Activated CD4-positive, alpha-beta memory T cell treated with anti-CD3 and anti-CD28 coated beads for 36 hours (primary cell): ENCODE measurements at regions not wholly inside any gene's neighbourhood (a gene's known extent, or its start where the extent isn't known, plus 50 kb on each side); places are given as distances from the start of the nearest gene placed in this dataset.
A peak's percentile ranks its signal among the peaks of the same experiment; 100 is the strongest.
"Not testable (repeated sequence)": the region's sequence is repeated elsewhere in the genome, so short reads cannot be mapped to it uniquely, and the experiment has no call there.

ENCODE experiments used
- CTCF ChIA-PET: fragments of 350-600 bp; sonication (Branson Sonifier 250); formaldehyde crosslinking; loops from one replicate; lab custom pipeline; 2021; ENCODE audit warnings: antibody characterized with exemption, inconsistent platforms; lab: Charles Lee
- POLR2A ChIA-PET: fragments of 350-600 bp; sonication (Branson Sonifier 250); formaldehyde crosslinking; loops from one replicate; lab custom pipeline; 2021; ENCODE audit warnings: antibody characterized with exemption; lab: Charles Lee
- DNase-seq: peaks from one replicate; pipeline ENCODE4 v3.0.0-alpha.2; 2020
- H3K27ac Mint-ChIP-seq: one replicate; pipeline ENCODE4 v1.8.0; 2021; ENCODE audit warnings: mixed read lengths
- H3K27me3 Mint-ChIP-seq: one replicate; pipeline ENCODE4 v1.8.0; 2021; ENCODE audit warnings: mixed read lengths
- H3K36me3 Mint-ChIP-seq: one replicate; pipeline ENCODE4 v1.8.0; 2021; ENCODE audit warnings: mixed read lengths
- H3K4me1 Mint-ChIP-seq: one replicate; pipeline ENCODE4 v1.8.0; 2021; ENCODE audit warnings: low read depth, mixed read lengths
- H3K4me3 Mint-ChIP-seq: one replicate; pipeline ENCODE4 v1.8.0; 2021; ENCODE audit warnings: mild to moderate bottlenecking, mixed read lengths
- H3K9me3 Mint-ChIP-seq: one replicate; pipeline ENCODE4 v1.8.0; 2021; ENCODE audit warnings: mixed read lengths
- intact Hi-C: fragments of 100-400 bp; cut with micrococcal nuclease; formaldehyde crosslinking; loops from one replicate; pipeline ENCODE4 v1.15.1; 2023

DNA sequence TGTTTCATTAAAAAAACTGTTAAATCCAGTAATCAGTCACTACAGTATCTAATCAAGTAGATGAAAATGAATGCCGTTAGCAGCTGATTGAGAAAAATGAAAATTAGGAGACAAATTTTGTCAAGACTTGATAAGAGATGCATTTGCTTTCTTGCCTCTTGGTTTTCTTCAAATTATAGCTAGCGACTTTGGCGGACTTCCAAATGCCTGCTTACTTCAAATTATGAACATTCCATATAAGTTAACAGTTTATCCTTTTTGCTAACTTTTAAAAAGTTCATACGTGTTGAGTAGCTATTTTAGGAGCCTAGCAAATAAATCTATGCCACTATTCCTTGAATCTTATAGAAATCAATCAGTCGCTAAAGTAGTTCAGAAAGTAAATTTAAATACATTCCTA lies 58.8 kb downstream of the PPP4R3C start:
- intact Hi-C loops, result no loop called here

DNA sequence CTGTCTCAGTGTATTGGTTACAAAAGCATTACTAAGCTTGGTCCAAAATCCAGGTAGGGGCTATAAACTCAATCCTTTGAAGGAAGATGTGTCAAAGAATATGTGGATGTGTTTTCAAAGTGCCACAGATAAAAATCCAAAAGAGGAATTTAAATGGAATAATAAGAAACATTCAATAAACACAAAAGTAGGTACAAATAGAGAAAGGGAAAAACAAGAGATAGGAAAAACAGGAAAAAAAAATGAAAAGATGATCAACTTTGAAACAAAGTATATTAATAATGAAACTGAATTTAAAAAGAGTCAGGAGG lies 64.0 kb downstream of the PPP4R3C start:
- Mint-ChIP-seq H3K36me3 (no peaks in the 10 kb centered on the region), H3K27me3 (no peaks in the 10 kb centered on the region), H3K4me3 (no peak overlapping the region), H3K4me1 (no peaks in the 10 kb centered on the region), H3K9me3 (no peaks in the 10 kb centered on the region), H3K27ac (no peak overlapping the region)
- DNase-seq, result no peak
- POLR2A ChIA-PET, result no interaction called here
- intact Hi-C loops, result no loop called here
- CTCF ChIA-PET, result no interaction called here

More for the DNA sequence above, 58.8 kb downstream of the PPP4R3C start:
- no peak overlapping the region for H3K4me3 Mint-ChIP-seq
- DNase-seq, result no peak
- H3K27ac Mint-ChIP-seq, result no peak overlapping the region
- CTCF ChIA-PET, result no interaction called here
- no peaks in the 10 kb centered on the region for H3K27me3 Mint-ChIP-seq
- no peaks in the 10 kb centered on the region for H3K4me1 Mint-ChIP-seq
- H3K36me3 Mint-ChIP-seq, result no peaks in the 10 kb centered on the region
- POLR2A ChIA-PET, result no interaction called here
- H3K9me3 Mint-ChIP-seq, result no peaks in the 10 kb centered on the region

DNA sequence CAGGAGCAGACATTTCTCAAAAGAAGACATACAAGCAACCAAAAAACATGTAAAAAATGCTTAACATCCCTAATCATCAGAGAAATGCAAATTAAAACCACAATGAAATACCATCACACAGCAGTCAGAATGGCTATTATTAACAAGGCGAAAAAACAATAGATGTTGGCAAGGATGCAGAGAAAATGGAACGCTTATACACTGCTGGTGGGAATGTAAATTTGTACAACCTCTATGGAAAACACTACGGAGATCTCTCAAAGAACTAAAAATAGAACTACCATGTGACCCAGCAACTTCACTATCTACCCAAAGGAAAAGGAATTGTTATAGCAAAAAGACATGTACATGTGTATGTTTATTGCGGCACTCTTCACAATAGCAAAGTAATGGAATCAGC lies 71.5 kb downstream of the PPP4R3C start:
- intact Hi-C loops, result no loop called here
- peaks cover 5% of the 10 kb centered on the region for H3K9me3 Mint-ChIP-seq
- ChIA-PET POLR2A (no interaction called here), CTCF (no interaction called here)
- no peaks in the 10 kb centered on the region for H3K36me3 Mint-ChIP-seq
- no peak overlapping the region for H3K4me3 Mint-ChIP-seq
- no peaks in the 10 kb centered on the region for H3K27me3 Mint-ChIP-seq
- no peak for DNase-seq
- no peak overlapping the region for H3K27ac Mint-ChIP-seq
- no peaks in the 10 kb centered on the region for H3K4me1 Mint-ChIP-seq

DNA sequence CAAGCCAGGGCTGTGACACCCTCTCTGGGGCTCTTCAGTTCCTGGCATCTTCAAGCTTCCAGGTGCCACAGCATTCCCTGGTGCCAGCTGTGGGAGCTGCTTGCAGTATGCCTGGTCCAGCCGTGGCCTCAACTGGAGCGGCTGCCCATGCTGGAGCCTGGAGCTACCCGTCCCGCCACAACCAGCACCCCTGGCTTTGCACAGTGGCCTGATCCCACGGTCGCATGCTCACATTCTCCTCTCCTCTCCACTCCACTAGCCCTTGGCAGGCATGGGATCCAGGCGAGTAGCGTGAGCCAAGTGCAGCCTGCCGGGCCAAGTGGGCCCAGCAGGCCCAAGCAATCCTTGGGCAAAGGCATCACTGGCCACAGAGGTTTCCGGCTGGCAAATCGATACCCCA lies 81.7 kb downstream of the PPP4R3C start:
- intact Hi-C loops, result no loop called here
- H3K9me3 Mint-ChIP-seq, result peaks cover 2% of the 10 kb centered on the region
- no peaks in the 10 kb centered on the region for H3K36me3 Mint-ChIP-seq
- no peaks in the 10 kb centered on the region for H3K27me3 Mint-ChIP-seq
- no peak overlapping the region for H3K4me3 Mint-ChIP-seq
- CTCF ChIA-PET, result no interaction called here
- POLR2A ChIA-PET, result no interaction called here
- no peak overlapping the region for H3K27ac Mint-ChIP-seq
- no peak for DNase-seq
- H3K4me1 Mint-ChIP-seq, result no peaks in the 10 kb centered on the region

DNA sequence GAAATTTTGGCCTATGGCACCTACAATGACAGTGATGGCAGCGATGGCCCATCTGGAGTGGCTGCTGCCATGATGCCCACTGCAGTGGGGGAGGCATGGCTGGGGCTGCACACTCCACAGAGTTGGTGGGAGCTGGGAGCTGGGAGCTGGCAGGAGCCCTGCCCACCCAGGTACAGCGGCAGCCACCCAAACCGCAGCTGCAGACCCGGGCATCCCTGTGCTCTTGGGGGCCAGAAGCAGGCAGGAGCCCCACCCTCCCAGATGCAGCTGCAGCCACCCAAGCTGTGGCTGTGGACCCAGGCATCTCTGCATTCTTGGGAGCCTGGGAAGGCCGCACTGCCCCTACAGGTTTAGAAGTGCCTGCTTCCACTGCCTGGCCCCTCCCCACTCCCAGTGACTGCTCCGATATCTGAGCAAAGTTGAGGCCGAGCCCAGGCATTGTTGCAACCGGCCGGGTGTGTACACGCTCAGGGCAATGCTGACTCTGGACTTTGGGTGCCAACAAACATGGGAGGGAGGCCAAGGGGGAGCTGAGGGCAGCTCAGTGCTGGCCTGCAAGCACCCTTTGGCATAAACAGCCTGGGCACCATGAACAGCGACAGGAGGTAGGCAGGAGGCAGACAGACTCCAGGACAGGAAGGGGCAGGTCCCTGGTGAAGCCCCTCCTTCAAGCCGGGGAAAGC lies 82.8 kb downstream of the PPP4R3C start:
- no peak for DNase-seq
- ChIA-PET CTCF (no interaction called here), POLR2A (no interaction called here)
- Mint-ChIP-seq H3K36me3 (no peaks in the 10 kb centered on the region), H3K27ac (no peak overlapping the region), H3K4me3 (no peak overlapping the region), H3K27me3 (no peaks in the 10 kb centered on the region), H3K9me3 (peaks cover 2% of the 10 kb centered on the region), H3K4me1 (no peaks in the 10 kb centered on the region)
- intact Hi-C loops, result no loop called here

DNA sequence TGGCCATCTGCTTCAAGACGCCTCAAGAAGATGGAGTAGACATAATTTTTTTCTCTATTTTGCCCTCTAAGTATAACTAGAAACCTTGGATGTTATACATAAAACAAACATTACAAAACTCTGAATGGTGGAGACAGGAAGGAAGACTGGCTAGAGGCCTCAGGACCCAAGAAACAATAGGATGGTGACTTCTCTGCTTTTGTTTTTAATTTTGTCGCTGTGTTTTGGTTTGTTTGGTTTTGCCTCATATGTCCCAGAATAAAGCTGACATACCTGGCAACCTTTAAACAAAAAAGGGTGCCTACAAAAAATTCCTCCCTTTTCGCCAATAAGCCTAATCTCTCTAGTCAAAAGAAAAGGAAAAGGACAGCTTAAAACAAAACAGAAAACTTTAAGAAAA lies 109.1 kb downstream of the PPP4R3C start:
- Mint-ChIP-seq H3K4me1 (no peaks in the 10 kb centered on the region), H3K27ac (no peak overlapping the region), H3K36me3 (no peaks in the 10 kb centered on the region), H3K4me3 (no peak overlapping the region), H3K27me3 (no peaks in the 10 kb centered on the region), H3K9me3 (no peaks in the 10 kb centered on the region)
- CTCF ChIA-PET, result no interaction called here
- intact Hi-C loops, result no loop called here
- POLR2A ChIA-PET, result no interaction called here
- no peak for DNase-seq

DNA sequence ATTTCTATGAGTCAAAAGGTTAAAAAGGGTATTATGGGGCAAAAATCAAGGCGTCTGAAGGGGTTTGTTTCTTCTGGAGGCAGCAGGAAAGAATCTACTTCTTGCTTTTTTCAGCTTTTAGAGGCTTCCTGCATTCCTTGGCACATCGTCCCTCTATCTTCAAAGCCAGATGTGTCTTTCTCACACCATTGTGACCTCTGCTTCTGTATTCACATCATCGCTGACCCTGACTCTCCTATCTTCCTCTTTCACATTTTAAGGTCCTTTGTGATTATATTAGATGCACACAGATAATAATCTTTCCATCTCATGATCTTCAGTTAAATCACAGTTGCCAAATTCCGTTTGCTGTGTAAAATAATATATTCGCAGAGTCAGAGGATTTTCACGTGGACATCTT lies 112.7 kb downstream of the PPP4R3C start:
- no peaks in the 10 kb centered on the region for H3K27me3 Mint-ChIP-seq
- POLR2A ChIA-PET, result no interaction called here
- H3K4me1 Mint-ChIP-seq, result no peaks in the 10 kb centered on the region
- intact Hi-C loops, result no loop called here
- CTCF ChIA-PET, result no interaction called here
- H3K36me3 Mint-ChIP-seq, result no peaks in the 10 kb centered on the region
- no peak overlapping the region for H3K27ac Mint-ChIP-seq
- H3K4me3 Mint-ChIP-seq, result no peak overlapping the region
- H3K9me3 Mint-ChIP-seq, result no peaks in the 10 kb centered on the region
- no peak for DNase-seq

DNA sequence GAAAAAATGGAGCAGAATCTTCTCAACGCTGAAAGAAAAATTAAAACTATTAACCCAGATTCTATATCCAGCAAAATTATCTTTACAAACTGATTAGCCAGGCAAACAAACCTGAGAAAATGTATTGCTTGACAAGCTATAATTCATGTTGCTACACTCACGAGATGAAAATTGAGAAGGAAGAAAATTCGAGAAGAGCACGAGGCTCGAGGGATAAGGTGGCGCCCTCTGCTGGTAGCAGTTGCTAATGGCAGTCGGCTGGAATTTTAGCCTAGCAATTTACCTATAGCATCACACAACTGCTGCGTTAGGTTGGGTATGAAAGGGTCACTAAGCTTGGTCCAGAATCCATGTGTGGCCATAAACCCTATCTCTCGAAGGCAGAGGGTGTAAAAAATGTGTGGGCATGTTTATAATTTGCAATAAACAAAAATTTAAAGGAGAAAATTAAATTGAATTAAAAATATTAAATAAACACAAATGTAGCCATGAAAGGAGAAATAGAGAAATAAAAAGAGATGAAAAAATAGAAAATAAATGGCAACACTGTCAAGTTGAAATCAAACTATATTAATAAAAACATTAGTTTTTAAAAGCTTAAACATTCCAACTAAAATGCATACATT lies 126.6 kb downstream of the PPP4R3C start:
- intact Hi-C loops, result no loop called here
- Mint-ChIP-seq H3K27ac (no peak overlapping the region), H3K27me3 (no peaks in the 10 kb centered on the region), H3K4me3 (no peak overlapping the region), H3K36me3 (no peaks in the 10 kb centered on the region), H3K4me1 (no peaks in the 10 kb centered on the region), H3K9me3 (no peaks in the 10 kb centered on the region)
- DNase-seq, result peak; percentile 37
- CTCF ChIA-PET, result no interaction called here
- POLR2A ChIA-PET, result no interaction called here

DNA sequence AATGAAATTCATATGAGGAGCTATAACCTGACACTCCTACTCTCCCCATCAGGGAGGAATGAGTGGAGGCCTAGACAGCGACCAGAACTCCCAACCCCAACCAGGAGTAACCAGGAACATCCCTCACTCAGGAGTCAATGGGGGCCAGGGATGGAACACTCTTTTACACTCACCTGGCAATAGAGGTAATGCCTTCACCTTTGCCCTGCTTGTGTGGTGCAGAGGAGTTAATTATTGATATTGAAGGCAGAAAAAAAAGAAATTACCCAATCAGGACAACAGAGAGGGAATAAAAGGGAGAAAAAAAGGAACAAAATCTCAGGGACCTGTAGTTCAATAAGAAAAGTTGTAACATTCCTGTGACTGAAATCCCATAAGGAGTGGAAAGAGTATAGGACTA lies 141.5 kb downstream of the PPP4R3C start:
- DNase-seq, result no peak
- no peaks in the 10 kb centered on the region for H3K36me3 Mint-ChIP-seq
- H3K27ac Mint-ChIP-seq, result no peak overlapping the region
- H3K4me3 Mint-ChIP-seq, result no peak overlapping the region
- POLR2A ChIA-PET, result no interaction called here
- no peaks in the 10 kb centered on the region for H3K9me3 Mint-ChIP-seq
- no peaks in the 10 kb centered on the region for H3K4me1 Mint-ChIP-seq
- CTCF ChIA-PET, result no interaction called here
- intact Hi-C loops, result no loop called here
- no peaks in the 10 kb centered on the region for H3K27me3 Mint-ChIP-seq

DNA sequence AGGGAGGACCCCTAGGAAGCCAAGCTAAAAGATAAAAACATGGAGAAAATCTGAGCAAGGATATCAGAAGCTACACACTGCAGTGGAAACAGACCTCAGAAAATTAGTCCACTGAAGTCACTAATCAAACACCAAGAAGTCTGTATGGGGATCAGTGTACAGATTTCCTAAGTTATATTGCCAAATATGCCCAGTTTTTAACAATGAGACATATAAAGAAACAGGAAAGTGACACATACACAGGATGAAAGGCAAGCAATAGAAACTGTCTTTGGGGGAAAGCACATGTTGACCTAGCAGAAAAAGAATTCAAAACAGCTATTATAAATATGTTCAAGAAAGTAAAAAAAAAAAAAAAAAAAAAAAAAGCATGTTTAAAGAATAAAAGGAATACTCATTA lies 153.7 kb downstream of the PPP4R3C start:
- intact Hi-C loops, result no loop called here
- no peaks in the 10 kb centered on the region for H3K36me3 Mint-ChIP-seq
- no peaks in the 10 kb centered on the region for H3K27me3 Mint-ChIP-seq
- H3K4me3 Mint-ChIP-seq, result no peak overlapping the region
- POLR2A ChIA-PET, result no interaction called here
- H3K9me3 Mint-ChIP-seq, result peaks cover 2% of the 10 kb centered on the region
- H3K27ac Mint-ChIP-seq, result no peak overlapping the region
- H3K4me1 Mint-ChIP-seq, result no peaks in the 10 kb centered on the region
- DNase-seq, result no peak
- CTCF ChIA-PET, result no interaction called here

DNA sequence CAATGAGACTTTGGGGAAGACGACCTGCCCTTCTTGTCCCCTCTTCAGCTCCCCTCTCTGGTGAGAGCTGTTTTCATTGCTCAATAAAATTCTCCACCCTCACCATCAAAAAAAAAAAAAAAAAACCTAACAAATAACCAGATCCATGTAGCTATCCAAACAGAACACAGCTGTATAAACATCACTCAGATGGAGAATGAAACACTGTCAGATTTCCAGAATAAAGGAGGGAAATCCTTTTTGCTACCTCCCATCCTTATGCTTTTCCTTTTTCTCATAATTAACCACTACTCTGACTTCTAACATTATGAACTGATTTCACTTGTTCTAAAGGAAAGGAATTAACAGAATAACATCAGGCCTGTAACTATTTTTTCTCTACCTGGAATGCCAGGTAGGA lies 155.6 kb downstream of the PPP4R3C start:
- ChIA-PET CTCF (no interaction called here), POLR2A (no interaction called here)
- Mint-ChIP-seq H3K27ac (no peak overlapping the region), H3K4me1 (no peaks in the 10 kb centered on the region), H3K4me3 (no peak overlapping the region), H3K9me3 (peaks cover 2% of the 10 kb centered on the region), H3K27me3 (no peaks in the 10 kb centered on the region), H3K36me3 (no peaks in the 10 kb centered on the region)
- no peak for DNase-seq
- intact Hi-C loops, result no loop called here

DNA sequence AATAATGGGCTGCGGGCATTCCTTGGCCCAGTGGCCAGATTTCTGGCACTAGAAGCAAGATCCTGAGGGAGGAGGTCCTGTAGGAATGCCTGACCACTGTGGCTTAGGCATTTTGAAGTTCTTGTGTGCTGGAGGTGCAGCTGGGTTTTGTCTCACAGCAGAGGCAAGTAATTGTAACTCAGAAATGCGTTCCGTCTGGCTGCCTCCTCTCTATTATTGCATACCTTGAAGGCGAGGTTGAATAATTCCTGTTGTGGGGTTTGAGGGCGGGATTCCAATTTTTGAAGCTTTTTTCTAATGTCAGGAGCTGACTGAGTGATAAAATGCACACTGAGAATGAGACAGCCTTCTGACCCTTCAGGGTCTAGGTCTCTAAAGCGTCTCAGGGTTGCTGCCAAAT lies 170.6 kb downstream of the PPP4R3C start:
- CTCF ChIA-PET, H3K27me3 Mint-ChIP-seq, intact Hi-C loops, POLR2A ChIA-PET, DNase-seq, H3K4me1 Mint-ChIP-seq, H3K36me3 Mint-ChIP-seq, H3K27ac Mint-ChIP-seq, H3K4me3 Mint-ChIP-seq, H3K9me3 Mint-ChIP-seq: not testable (repeated sequence)

DNA sequence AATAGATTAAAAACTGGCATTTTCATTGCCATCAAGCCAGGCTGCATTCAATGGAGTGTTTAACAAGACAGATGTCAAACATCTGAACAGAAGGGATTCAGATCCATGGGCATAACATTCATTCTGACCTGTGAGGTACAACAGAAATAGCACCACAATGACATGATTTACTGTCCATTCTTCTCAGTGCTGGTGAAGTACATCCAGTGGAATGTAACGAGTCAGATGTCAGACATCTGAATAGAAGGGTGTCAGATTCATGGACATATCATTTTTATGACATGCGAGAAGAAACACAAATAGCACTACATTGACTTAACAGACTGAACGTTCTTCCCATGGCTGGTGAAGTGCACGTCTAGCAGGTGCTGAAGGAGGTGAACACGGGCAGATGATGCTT lies 186.4 kb downstream of the PPP4R3C start:
- Mint-ChIP-seq H3K4me3 (no peak overlapping the region), H3K9me3 (no peaks in the 10 kb centered on the region), H3K36me3 (no peaks in the 10 kb centered on the region), H3K27ac (no peak overlapping the region), H3K27me3 (no peaks in the 10 kb centered on the region), H3K4me1 (no peaks in the 10 kb centered on the region)
- DNase-seq, result no peak
- ChIA-PET POLR2A (no interaction called here), CTCF (no interaction called here)
- intact Hi-C loops, result no loop called here
